BLaER1 treated with 17β-estradiol and CSF1 and Interleukin-3, amounts not matched to agents 10 nM and 100 nM (cell line): ENCODE measurements at regions not wholly inside any gene's neighbourhood (a gene's known extent, or its start where the extent isn't known, plus 50 kb on each side); places are given as distances from the start of the nearest gene placed in this dataset.

Experiments
- H3K27ac ChIP-seq, 11 experiments: shearing (Covaris generic); formaldehyde crosslinking; 2 replicates each; pipeline ENCODE4 v1.8.1; 2022
- H3K27me3 ChIP-seq, 11 experiments: shearing (Covaris generic); formaldehyde crosslinking; 2 replicates each; pipeline ENCODE4 v1.8.1; 2022
- H3K36me3 ChIP-seq, 11 experiments: shearing (Covaris generic); formaldehyde crosslinking; 2 replicates each; pipeline ENCODE4 v1.8.1; 2022
- H3K4me1 ChIP-seq, 10 experiments: shearing (Covaris generic); formaldehyde crosslinking; 2 replicates each; pipeline ENCODE4 v1.8.1; 2022
- H3K4me2 ChIP-seq, 11 experiments: shearing (Covaris generic); formaldehyde crosslinking; 2 replicates each; pipeline ENCODE4 v1.8.1; 2022
- H3K4me3 ChIP-seq, 10 experiments: shearing (Covaris generic); formaldehyde crosslinking; 2 replicates each; pipeline ENCODE4 v1.8.1; 2022
- H3K9ac ChIP-seq, 11 experiments: shearing (Covaris generic); formaldehyde crosslinking; 2 replicates each; pipeline ENCODE4 v1.8.1; 2022
- H3K9me3 ChIP-seq, 11 experiments: shearing (Covaris generic); formaldehyde crosslinking; replicated peaks in 1 of 11; 2 replicates each; pipeline ENCODE4 v1.8.1; 2022
- H4K20me1 ChIP-seq, 11 experiments: shearing (Covaris generic); formaldehyde crosslinking; 2 replicates each; pipeline ENCODE4 v1.8.1; 2022
- Cebpa-rat ChIP-seq, 11 experiments: shearing (Covaris generic); IDR thresholded peaks; 2 replicates each; pipeline ENCODE4 v1.8.1; 2022

- no peaks in the 10 kb centered on the region for H3K27me3 ChIP-seq
- no peak for TF ChIP-seq Cebpa-rat (IDR thresholded peaks at IDR 0.05)
- H4K20me1 ChIP-seq = no peaks in the 10 kb centered on the region
- no peak overlapping the region for H3K4me3 ChIP-seq
- no peak overlapping the region for H3K4me2 ChIP-seq
- no peaks in the 10 kb centered on the region for H3K36me3 ChIP-seq
- H3K9me3 ChIP-seq = no peaks in the 10 kb centered on the region
- no peak overlapping the region for H3K27ac ChIP-seq
- no peaks in the 10 kb centered on the region for H3K4me1 ChIP-seq
- H3K9ac ChIP-seq = no peak overlapping the region
Observed at GRCh38 chr11:31869986-31870385, 58.9 kb upstream of the PAX6 start.

- no peak overlapping the region for H3K9ac ChIP-seq
- no peak overlapping the region for H3K4me3 ChIP-seq
- no peak for TF ChIP-seq Cebpa-rat (IDR thresholded peaks at IDR 0.05)
Observed at GRCh38 chr11:31865606-31866300, 54.6 kb upstream of the PAX6 start.

GRCh38 chr11:31863170-31863832 is 52.2 kb upstream of the PAX6 start:
- Histone ChIP-seq H4K20me1 (no peaks in the 10 kb centered on the region), H3K9me3 (peaks cover 9 to 13% (median 11%) of the 10 kb centered on the region in 11 experiments; a peak in 15 of 22 replicates), H3K36me3 (no peaks in the 10 kb centered on the region), H3K27ac (no peak overlapping the region), H3K4me2 (no peak overlapping the region), H3K4me1 (no peaks in the 10 kb centered on the region), H3K9ac (no peak overlapping the region), H3K4me3 (no peak overlapping the region), H3K27me3 (no peaks in the 10 kb centered on the region)
- TF ChIP-seq Cebpa-rat (IDR thresholded peaks at IDR 0.05) = no peak

More at GRCh38 chr11:31865606-31866300, 54.6 kb upstream of the PAX6 start:
- Histone ChIP-seq H3K4me1 (no peaks in the 10 kb centered on the region), H3K9me3 (peaks cover 9 to 13% (median 11%) of the 10 kb centered on the region in 11 experiments; a peak in 15 of 22 replicates), H3K27ac (no peak overlapping the region), H3K36me3 (no peaks in the 10 kb centered on the region), H4K20me1 (no peaks in the 10 kb centered on the region), H3K4me2 (no peak overlapping the region), H3K27me3 (no peaks in the 10 kb centered on the region)

GRCh38 chr11:31861011-31861410 is 49.9 kb upstream of the PAX6 start:
- Histone ChIP-seq H3K4me1 (no peaks in the 10 kb centered on the region), H4K20me1 (no peaks in the 10 kb centered on the region), H3K27ac (no peak overlapping the region), H3K9me3 (peaks cover 9 to 13% (median 11%) of the 10 kb centered on the region in 11 experiments; a peak in 15 of 22 replicates), H3K9ac (no peak overlapping the region), H3K4me2 (no peak overlapping the region), H3K4me3 (no peak overlapping the region), H3K36me3 (no peaks in the 10 kb centered on the region), H3K27me3 (no peaks in the 10 kb centered on the region)
- no peak for TF ChIP-seq Cebpa-rat (IDR thresholded peaks at IDR 0.05)
